ENCODE measurements at regions not wholly inside any gene's neighbourhood (a gene's known extent, or its start where the extent isn't known, plus 50 kb on each side); places are given as distances from the start of the nearest gene placed in this dataset.

DNA sequence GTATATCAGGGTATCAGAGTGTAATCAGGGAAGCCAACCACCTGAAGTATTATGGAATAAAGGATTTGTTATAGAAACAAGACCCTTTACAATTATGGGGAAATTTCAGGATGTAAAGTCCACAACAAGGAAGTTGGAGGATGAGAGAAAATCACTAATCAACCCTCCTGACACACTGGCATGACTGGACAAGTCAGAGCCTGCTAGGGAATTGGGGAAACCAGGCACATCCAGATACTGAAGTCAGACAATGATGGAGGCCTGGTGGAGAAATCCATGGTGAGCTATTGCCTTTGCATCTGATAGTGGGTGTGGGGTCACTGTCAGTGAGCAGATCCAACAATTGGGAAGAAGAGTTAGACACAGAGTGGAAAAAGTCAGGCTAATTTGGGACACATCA lies 158.8 kb upstream of the FBXO11 start:
- no peaks in the 10 kb centered on the region for H3K9me3 ChIP-seq
- TF ChIP-seq, protein P1, sequence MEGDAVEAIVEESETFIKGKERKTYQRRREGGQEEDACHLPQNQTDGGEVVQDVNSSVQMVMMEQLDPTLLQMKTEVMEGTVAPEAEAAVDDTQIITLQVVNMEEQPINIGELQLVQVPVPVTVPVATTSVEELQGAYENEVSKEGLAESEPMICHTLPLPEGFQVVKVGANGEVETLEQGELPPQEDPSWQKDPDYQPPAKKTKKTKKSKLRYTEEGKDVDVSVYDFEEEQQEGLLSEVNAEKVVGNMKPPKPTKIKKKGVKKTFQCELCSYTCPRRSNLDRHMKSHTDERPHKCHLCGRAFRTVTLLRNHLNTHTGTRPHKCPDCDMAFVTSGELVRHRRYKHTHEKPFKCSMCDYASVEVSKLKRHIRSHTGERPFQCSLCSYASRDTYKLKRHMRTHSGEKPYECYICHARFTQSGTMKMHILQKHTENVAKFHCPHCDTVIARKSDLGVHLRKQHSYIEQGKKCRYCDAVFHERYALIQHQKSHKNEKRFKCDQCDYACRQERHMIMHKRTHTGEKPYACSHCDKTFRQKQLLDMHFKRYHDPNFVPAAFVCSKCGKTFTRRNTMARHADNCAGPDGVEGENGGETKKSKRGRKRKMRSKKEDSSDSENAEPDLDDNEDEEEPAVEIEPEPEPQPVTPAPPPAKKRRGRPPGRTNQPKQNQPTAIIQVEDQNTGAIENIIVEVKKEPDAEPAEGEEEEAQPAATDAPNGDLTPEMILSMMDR (IDR thresholded peaks at IDR 0.05), result no peak
- no peak overlapping the region for H3K4me3 ChIP-seq
- intact Hi-C loops (cut with DNase I; ENCODE audit: low total_unique reads), result no loop called here
- H3K4me1 ChIP-seq, result no peaks in the 10 kb centered on the region
- no peak overlapping the region for H3K27ac ChIP-seq
- no peak for DNase-seq
- H3K36me3 ChIP-seq, result no peaks in the 10 kb centered on the region
- no peaks in the 10 kb centered on the region for H3K27me3 ChIP-seq

DNA sequence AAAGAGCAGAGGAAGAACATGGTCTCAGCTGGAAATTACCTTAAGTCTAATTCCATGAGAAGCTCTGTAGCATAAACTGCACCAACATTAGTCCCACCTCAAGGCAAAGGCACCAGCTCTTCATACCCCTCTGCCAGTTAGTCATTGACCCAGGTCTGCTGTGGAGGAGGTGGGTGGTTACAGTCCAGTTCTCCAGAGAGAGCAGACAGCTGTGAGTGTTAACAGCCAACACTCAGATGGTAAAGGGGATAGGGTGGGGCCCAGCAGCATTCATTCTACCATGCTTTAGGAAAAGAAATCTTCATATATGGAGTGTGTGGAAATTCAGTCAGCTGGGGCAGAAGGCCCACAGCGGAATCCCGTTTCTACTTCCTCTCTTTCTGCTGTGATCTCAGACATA lies 159.7 kb upstream of the FBXO11 start:
- Histone ChIP-seq H3K36me3 (no peaks in the 10 kb centered on the region), H3K4me1 (no peaks in the 10 kb centered on the region), H3K27ac (no peak overlapping the region), H3K9me3 (no peaks in the 10 kb centered on the region), H3K4me3 (no peak overlapping the region), H3K27me3 (no peaks in the 10 kb centered on the region)
- no peak for DNase-seq
- intact Hi-C loops (cut with DNase I; ENCODE audit: low total_unique reads), result no loop called here
- TF ChIP-seq, protein P1 (IDR thresholded peaks at IDR 0.05), result no peak

DNA sequence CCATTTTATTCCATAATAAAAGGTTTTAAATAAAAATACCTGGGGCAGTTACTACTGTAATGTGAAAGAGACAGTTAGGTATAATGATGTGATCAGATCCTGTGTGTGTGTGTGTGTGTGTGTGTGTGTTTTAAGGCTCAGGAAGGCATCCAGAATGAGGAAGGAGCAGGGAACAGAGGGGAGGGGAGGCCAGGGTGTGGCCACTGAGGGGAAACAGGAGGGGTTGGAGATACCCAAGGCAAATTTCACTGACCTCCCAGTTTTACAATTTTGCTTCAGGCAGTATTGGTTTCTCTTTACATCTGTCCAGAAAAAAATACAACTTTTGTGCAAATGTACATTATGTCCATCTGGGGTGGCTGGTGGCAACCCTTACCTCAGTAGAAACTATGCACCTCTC lies 163.5 kb upstream of the FBXO11 start:
- Histone ChIP-seq H3K9me3 (no peaks in the 10 kb centered on the region), H3K27me3 (no peaks in the 10 kb centered on the region), H3K4me1 (no peaks in the 10 kb centered on the region), H3K4me3 (no peak overlapping the region), H3K36me3 (no peaks in the 10 kb centered on the region), H3K27ac (no peak overlapping the region)
- TF ChIP-seq, protein P1 (IDR thresholded peaks at IDR 0.05), result no peak
- intact Hi-C loops (cut with DNase I; ENCODE audit: low total_unique reads), result no loop called here
- no peak for DNase-seq

DNA sequence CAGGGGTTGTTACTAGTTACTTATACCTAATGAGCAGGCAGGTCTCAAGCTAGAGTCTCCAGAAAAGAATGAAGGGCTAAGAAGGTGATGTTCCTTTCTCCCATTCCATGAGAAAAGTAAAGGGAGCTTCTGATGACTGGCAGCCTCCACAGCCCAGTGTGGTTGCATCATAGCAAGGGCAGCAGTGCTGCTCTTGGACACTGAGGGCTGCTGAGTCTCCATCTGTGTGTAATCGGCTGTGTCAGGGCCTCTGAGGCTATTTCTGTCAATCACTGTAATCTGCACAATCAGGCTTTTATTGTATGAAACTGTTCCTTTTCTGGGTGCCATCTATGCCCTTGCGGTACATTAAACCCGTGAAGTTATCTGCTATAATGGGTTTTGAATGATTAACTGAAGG lies 164.1 kb upstream of the FBXO11 start:
- Histone ChIP-seq H3K4me1 (no peaks in the 10 kb centered on the region), H3K27ac (no peak overlapping the region), H3K4me3 (no peak overlapping the region), H3K27me3 (no peaks in the 10 kb centered on the region), H3K9me3 (no peaks in the 10 kb centered on the region), H3K36me3 (no peaks in the 10 kb centered on the region)
- intact Hi-C loops (cut with DNase I; ENCODE audit: low total_unique reads), result no loop called here
- TF ChIP-seq, protein P1 (IDR thresholded peaks at IDR 0.05), result no peak
- no peak for DNase-seq

DNA sequence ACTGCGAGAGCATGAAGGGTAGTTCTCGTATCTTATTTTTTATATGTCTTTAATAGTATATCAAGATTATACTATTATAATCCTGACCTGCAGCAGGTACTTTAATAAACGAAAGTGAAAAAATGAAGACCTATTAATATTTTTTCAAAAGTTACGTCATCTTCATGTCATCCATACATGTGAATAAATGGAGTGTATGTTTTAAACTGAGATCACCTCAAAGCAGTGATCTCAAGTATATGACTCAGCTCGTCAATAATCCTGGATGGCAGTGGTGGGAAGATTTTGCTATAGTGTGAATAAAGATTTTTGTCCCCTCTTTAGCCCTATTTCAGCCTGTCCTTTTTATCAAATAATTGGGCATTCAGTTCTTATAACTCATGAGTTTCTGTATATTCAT lies 166.3 kb upstream of the FBXO11 start:
- intact Hi-C loops (cut with DNase I; ENCODE audit: low total_unique reads), result no loop called here
- Histone ChIP-seq H3K36me3 (no peaks in the 10 kb centered on the region), H3K9me3 (no peaks in the 10 kb centered on the region), H3K4me3 (no peak overlapping the region), H3K27ac (no peak overlapping the region), H3K27me3 (no peaks in the 10 kb centered on the region), H3K4me1 (no peaks in the 10 kb centered on the region)
- no peak for DNase-seq
- TF ChIP-seq, protein P1 (IDR thresholded peaks at IDR 0.05), result no peak

DNA sequence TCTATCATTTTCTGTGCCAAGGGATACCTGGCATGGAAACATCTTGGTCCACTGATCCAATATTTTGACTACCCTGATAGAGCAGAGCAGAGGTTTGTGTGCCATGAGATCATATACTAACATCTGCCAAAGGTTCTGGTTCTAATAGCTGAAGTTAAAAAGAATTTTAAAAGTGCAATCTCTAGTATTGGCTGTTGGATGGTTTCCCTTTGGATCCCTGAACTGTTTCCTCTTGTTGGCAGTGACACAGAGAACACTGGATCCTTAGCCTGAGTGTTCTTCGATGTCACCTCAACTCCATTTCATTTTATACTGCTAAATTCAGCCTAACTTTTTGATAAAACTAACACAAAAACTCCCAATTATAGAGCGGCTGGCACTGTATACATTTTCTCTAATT lies 169.3 kb upstream of the FBXO11 start:
- intact Hi-C loops (cut with DNase I; ENCODE audit: low total_unique reads), result no loop called here
- H3K9me3 ChIP-seq, result no peaks in the 10 kb centered on the region
- H3K4me1 ChIP-seq, result no peaks in the 10 kb centered on the region
- no peak overlapping the region for H3K27ac ChIP-seq
- TF ChIP-seq, protein P1 (IDR thresholded peaks at IDR 0.05), result no peak
- H3K36me3 ChIP-seq, result no peaks in the 10 kb centered on the region
- H3K27me3 ChIP-seq, result no peaks in the 10 kb centered on the region
- H3K4me3 ChIP-seq, result no peak overlapping the region
- DNase-seq, result no peak

All from tibial artery (tissue), 4 donors.